HG03025 (cell line): ENCODE measurements at regions not wholly inside any gene's neighbourhood (a gene's known extent, or its start where the extent isn't known, plus 50 kb on each side); places are given as distances from the start of the nearest gene placed in this dataset.
"Not testable (repeated sequence)": the region's sequence is repeated elsewhere in the genome, so short reads cannot be mapped to it uniquely, and the experiment has no call there.

ENCODE experiments used
- ATAC-seq: cut with Tn5 transposase; IDR thresholded peaks from one replicate; pipeline ENCODE4 v1.9.1; 2021; ENCODE audit warnings: mild to moderate bottlenecking, moderate library complexity; ENCODE audit not compliant: unreplicated experiment, low FRiP score

DNA sequence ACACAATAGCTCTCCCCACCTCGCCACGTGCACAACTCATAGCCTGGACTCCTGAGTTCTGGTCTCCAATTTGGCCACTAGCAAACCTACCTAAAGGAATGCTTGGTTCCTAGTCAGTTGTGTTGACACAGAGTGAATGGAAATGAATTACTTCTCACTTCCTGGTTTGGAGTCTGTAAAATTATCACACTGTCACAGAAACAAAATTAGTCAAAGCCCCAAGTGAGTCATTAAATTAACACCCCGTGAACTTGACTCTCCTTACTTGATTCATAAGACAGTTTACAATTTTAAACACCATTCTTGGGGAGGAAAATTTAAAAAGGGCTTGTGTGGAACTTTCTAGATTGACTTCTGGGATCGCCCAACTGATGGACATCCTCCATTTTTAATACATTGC, 276.2 kb upstream of the CTNNB1 start:
- no peak for ATAC-seq

DNA sequence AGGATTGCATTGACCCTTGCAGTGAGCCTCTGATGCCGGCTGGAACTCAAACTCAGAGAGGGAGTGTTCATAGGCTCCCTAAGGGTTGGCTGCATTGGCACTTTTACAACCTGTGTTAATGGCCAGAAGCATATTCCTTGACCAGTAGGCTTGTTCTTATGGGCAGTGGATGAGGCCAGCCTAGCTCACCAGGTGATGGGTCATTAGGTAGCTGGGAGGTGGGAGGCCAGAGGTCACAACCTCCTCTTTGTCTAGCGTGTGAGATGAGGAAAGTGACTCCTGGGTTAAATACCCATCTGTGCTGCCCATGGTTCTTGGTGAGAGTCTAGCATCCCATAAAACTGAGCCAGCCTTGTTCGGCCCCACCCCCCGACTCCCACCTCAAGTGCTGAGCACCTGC, 275.7 kb upstream of the CTNNB1 start:
- ATAC-seq: no peak

DNA sequence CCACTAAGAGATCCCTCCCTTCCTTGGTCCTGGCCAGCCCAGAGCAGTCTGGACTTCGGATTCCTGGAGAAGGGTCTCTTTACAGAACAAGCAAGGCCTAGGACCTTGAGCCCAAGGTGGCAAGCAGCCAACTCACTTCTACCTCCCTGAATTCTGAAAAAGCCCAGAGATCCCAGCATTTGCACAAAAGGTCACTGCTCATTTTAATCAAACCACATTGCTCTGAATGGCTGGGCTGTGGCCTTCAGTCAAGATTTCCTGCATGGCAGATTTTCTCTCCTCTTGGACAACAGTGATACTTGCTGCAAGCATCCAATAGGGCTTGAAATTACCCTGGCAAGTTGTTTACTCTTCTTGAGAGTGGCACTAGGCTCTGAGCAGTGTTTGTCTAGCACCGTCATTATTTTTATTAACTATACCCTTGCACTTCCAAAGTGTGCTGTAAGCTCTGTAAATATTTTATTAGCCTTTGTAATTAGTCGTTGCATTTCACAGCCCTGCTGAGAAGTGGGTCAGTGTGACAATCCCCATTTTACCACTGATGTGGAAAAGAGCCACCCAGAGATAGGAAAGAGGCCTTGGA, 274.7 kb upstream of the CTNNB1 start:
- ATAC-seq: no peak

DNA sequence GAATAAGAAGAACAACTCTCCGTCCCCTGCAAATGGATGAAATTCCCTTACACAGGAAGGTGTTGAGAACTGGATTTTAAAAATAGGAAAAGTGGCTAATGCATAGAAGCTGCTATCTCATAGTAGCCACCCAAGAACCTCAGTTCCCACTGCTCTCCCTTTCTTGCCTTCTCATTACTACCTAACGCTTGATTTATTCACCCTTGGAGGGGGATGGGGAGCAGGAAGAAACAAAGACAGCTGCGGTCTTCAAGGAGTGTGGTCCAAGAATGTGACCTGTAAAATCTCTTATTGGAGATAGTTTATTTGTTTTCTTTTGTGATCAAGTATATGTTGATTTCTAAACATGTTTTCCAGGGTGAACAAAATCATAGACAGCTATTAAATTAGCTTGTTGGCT, 274.1 kb upstream of the CTNNB1 start:
- no peak for ATAC-seq

DNA sequence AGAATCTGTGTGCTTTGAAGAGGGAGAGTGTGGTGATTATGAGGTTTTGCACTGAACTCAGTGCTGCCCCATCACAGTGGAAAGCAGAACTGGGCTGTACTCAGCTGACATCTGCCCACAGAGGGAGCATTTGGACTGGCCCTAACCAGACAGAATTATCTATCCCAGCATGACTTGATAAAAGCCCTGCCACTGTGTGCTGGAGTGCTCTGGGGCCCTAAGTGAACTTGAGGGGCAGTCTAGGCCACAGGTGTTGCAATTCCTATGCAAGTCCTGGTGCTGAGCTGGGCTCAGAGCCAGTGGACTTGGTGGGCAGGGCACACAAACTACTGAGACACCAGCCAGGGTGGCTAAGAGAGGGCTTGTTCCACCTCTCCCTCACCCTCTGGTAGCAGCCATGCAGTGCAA, 269.2 kb upstream of the CTNNB1 start:
- ATAC-seq: no peak

DNA sequence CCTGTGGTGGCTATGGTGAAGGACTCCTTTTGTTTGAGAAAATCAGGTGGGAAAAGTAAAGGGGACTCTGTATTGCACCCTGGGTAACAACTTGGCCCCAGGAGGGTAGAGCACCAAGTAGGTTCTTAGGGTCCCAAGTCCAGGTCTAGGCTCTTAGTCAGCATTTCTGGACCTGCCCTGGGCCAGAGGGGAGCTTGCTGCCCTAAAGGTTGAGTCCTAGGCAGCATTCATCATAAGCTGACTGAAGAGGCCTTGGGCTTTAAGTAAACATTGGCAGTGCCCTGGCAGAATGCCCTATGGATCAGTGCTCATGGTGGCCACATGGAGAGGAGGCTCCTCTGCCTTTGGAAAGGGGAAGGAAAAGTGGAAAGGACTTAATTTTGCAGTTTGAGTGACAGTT, 268.5 kb upstream of the CTNNB1 start:
- no peak for ATAC-seq

DNA sequence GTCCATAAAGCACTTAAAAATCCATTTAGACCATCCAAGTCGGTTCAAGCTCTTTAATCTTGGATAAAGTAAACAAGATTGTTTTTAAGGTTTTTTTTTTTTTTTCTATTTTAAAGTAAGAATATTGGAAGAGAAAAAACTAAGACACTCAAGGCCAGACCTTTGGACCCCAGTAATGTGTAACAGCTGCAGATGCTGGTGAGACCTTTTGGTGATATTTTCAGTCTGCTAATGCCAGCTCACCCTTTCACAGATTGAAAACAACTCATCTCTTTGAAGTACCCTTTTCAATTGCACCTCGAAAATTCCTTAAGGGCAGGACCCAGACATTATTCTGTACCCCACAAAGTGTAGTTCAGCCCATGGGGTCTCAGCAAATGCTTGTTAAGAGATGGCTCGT, 260.7 kb upstream of the CTNNB1 start:
- no peak for ATAC-seq

DNA sequence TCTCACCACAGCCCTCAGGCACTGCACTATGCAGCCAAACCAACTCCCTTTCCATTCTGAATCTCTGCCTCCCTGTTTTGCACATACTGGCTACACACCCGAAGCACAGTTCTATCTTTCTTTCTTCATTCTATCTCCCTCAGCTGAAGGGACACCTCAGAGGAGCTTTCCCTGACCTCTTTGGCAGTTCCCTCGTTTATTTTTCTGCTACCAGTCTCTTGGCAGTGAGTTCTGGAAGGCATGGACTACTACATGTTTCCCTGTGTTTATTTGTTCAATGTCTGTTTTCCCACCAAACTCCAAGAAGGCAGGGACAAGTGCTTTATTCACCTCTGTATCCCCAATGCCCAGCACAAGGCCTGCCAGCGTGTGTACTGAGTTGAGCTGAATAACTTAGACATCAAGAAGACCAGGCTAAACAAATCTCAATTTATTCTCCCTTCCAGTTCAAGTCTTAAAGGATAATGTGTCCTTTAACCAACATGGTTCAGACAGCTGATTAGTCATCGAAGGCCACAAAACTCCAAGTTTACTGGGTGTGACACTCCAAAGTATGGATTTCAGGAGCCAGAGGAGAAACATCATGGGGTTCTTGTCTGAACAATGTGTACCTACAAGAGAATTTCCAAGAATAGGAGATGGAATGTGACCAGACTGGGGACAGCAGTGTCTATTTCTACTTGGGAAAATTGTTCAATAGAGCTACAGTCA, 260.1 kb upstream of the CTNNB1 start:
- ATAC-seq: no peak

DNA sequence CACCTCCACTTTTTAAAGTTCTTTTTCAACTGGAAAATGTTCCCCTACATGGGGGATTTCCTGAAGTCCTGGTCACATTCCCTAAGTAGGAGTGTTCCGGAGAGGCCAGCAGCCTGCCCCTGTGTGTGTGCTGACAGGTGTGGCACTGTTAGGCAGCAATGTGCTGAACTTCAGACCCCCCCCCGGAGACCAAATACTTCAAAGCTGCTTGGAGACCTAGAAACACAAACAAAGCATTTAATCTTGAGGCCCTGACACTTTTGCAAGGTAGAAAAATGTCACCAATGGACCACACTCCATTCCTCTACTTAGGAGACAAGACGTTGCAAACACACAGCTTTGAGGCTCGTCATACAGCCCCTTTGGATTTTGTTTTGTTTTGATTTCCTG, 259.6 kb upstream of the CTNNB1 start:
- ATAC-seq: no peak

DNA sequence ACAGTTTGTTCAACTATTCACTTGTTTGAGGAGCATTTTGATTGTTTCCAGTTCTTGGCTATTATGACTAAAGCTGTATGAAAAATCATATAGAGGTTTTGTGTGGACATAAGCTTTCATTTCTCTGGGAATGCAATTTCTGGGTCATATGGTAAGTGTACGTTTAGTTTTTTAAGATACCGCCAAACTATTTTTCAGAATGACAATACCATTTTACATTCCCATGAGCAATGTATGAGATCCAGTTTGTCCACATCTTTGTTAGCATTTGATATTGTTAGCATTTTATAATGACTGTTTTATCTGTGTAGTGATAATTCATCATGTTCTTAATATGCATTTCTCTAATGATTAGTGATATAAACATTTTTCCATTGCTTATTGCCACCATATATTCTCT, 258.7 kb upstream of the CTNNB1 start:
- no peak for ATAC-seq

DNA sequence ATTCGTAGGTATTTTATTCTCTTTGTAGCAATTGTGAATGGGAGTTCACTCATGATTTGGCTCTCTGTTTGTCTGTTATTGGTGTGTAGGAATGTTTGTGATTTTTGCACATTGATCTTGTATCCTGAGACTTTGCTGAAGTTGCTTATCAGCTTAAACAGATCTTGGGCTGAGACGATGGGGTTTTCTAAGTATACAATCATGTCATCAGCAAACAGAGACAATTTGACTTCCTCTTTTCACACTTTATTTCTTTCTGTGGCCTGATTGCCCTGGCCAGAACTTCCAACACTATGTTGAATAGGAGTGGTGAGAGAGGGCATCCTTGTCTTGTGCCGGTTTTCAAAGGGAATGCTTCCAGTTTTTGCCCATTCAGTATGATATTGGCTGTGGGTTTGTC, 252.3 kb upstream of the CTNNB1 start:
- ATAC-seq: not testable (repeated sequence)

DNA sequence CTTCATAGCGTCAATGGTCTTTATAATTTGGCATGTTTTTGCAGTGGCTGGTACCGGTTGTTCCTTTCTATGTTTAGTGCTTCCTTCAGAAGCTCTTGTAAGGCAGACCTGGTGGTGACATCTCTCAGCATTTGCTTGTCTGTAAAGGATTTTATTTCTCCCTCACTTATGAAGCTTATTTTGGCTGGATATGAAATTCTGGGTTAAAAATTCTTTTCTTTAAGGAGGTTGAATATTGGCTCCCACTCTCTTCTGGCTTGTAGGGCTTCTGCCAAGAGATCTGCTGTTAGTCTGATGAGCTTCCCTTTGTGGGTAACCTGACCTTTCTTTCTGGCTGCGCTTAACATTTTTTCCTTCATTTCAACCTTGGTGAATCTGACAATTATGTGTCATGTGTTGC, 250.0 kb upstream of the CTNNB1 start:
- ATAC-seq: not testable (repeated sequence)

DNA sequence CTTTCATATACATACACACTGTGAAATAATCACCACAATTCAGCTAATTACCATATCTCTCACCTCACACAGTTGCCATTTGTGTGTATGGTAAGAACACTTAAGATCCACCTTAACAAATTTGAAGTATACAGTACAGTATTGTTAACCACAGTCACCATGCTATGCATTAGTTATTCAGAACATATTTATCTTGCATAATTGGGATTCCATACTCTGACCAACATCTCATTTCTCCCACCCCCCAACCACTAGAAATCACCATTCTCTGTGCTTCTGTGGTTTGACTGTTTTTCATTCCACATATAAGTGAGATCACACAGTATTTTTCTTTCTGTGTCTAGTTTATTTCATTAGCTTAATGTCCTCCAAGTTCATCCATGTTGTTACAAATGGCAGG, 247.7 kb upstream of the CTNNB1 start:
- no peak for ATAC-seq

DNA sequence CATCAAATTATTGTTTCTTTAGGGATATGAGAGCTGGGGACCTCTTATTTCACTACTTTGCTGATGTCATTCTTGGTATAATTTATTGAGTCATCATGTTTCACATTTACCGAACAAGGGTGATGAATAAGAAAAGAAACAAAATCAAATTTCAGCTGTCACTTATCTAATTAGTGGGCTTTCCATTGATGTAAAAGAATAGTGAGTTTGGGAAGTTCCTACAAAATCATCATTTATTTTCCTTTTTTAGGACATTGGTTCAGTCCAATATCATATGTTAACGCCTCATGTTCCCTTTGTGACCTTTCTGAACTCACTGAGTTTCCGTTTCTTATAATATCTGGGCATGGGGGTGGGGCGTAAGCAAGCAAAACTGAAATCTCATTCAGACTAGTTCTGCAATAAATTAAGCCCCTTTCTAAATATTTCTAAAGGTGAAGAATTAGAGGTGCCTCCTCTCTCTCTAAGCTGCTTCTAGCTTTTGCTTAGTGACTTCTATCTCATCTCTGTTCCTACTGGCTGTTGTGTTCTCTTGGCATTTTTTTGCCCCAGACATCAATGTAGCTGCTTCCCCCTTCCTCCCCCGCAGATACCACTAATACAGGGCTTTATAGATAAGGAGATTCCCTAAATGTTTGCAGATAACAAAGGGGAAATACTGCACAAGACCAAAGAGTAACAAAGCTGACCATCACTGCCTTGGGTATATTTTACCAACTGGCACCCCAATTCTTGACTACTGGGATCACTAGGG, 238.0 kb upstream of the CTNNB1 start:
- no peak for ATAC-seq

DNA sequence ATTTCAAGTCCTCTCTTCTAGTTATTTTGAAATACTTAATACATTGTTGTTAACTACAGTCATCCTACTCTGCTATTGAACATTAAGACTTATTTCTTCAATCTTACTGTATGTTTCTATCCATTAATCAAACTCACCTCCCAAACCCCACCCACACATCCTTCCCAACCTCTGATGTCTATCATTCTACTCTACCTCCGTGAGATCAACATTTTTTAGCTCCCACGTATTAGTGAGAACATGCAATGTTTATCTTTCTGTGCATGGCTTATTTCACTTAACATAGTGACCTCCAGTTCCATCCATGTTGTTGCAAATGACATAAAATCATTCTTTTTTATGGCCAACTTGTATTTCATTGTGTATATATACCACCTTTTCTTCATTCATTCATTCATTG, 236.6 kb upstream of the CTNNB1 start:
- ATAC-seq: no peak

DNA sequence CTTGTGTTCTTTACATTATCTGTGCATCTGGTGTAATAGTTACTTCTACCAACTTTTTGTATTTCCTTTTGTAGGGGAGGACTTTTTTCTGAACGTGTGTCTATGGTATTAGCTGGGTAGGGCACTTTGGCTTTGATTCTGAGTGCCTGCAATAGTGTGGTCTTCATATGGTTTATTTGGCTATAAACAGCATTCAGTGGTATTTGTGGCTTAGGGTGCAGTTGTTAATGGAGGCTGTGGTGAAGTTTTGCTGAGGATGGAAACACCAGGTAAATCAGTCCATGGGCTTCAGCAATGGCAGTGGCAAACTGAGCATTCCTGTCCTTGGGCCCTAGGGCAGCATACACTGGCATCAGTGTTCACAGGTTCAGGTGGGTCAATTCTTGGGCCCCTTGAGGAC, 230.6 kb upstream of the CTNNB1 start:
- no peak for ATAC-seq

DNA sequence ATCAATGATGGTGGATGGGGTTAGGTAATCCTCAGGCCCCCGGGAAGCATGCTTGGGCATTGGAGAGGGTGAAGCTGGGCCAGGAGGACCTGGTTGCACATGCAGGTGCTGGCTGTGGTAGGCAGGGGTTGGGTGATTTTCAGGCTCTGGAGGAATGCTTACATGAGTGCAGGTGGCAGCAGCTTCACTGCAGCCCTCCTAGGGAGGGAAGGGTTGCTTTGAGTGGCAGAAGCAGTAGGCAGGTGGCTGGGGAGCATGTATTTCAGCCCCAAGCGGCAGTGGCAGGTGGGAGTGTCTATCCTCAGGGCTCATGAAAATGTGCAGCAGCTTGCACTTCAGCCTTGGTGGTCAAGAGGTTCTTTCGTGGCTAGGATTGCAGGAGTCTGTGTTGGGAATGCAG, 230.0 kb upstream of the CTNNB1 start:
- ATAC-seq: no peak

DNA sequence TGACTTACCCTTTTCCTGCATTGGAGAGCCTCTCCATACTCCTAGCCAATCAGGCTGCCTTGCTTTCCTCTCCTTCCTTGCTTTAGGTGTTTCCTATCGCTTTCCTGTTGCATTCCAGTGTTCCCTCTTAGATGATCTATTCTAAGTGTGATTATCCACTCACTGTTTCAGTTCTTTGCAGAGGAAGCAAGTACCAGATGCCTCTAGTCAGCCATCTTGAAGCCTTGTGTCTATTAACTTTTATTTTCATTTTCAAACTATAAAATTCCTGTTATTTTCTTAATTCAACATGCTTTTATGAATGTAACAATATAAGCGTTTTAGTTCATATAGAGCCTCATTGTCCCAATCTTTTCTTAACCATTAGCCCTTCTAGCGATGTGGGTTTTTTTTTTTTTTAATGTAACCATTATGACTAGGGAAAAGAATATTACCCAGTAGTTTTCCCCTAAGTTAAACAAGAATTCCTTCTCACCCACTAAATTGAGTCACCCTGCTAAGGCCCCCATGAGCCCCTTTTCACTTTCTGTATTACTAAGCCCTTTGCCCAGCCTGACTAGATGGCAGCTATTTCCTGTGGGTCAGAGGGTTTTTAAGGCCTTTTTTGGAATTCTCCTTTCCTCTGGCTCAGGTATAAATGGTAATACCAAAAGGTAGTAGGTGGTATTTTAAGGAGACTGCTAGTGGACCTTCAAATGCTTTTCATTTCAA, 229.4 kb upstream of the CTNNB1 start:
- no peak for ATAC-seq

DNA sequence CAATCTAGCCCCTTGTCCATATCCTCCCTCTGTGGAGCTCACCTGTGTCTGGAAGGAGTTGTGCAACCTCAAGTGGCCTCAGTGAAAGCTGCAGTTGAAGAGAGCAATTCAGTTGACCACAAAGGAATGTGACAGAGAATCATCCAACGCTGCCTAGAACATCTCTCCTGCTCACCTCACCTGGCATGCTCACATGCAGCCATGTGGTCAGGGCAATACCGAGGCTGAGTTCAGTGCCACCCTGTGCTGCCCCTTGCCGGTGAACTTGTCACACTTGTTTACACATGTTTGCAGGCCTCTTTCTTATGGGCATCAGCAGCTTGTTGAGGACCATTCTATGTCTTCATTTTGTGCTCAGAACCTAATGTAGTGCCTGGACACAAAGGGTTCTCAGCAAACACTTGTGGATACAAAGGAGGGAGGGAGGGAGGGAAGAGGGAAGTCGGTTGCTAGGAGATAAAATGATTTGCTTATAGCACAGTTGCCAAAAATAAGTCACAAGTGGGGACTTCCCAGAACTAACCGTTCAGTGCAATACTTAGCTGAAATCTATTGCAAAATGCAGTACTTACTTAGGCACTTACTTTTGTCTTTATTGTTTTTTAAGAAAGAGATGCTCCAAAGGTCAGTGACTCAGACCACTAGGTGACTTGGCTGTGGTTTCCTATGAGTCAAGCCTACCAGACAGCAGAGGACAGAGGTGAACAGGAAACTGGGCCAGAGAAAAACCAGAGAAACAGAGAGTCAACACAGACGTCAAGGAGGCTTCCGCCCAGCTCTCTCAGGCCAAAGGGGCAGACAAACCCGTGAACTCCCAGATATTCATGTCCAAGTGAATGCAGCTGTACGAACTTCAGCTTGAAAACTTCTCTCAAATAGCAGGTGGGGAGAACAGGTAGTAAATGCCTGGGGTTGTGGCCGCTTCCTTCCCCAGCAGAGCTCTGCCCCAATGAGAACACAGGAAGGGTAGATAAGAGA, 227.8 kb upstream of the CTNNB1 start:
- peak; percentile 96 for ATAC-seq

DNA sequence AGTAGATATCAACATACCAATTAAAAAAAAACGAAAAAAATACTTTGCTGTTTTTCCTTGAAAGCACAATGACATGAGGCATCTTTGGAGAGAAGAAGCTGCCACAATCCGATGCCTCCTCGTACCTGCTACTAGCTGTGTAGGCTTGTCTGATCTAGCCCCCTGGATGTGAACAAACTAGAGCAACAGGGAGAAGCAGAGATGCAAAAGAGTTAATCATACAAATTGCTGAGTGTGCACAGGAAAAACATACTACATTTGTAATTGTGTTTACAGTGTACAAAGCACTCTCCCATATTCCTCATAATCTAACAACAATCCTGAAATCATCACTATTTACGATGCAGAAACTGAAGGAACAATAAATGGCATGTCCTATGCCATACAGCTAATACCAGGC, 227.0 kb upstream of the CTNNB1 start:
- no peak for ATAC-seq
